HepG2 (cell line): ENCODE measurements at regions not wholly inside any gene's neighbourhood (a gene's known extent, or its start where the extent isn't known, plus 50 kb on each side); places are given as distances from the start of the nearest gene placed in this dataset.

Source experiments
- ATAD3A ChIP-seq: sonication (generic); formaldehyde crosslinking; IDR thresholded peaks from 2 replicates; pipeline ENCODE4 v1.4.0; 2020; ENCODE audit warnings: missing genetic modification reagents
- CCAR2 ChIP-seq: fragments of 200-400 bp; formaldehyde crosslinking; optimal IDR thresholded peaks from 2 replicates; pipeline ENCODE3; 2018; ENCODE audit warnings: low read depth, mild to moderate bottlenecking, low read length, moderate library complexity
- CREM ChIP-seq, 2 experiments: sonication (generic) in 1 of 2; formaldehyde crosslinking in 1 of 2; IDR thresholded peaks; 2 replicates each; pipeline versions ENCODE4 v1.4.0 to v1.6.1; 2016 to 2020; ENCODE audit warnings: antibody characterized with exemption in 1 of 2, mild to moderate bottlenecking in 1 of 2, missing genetic modification reagents in 1 of 2
- HNRNPH1 ChIP-seq: fragments of 200-400 bp; formaldehyde crosslinking; optimal IDR thresholded peaks from 2 replicates; pipeline ENCODE3; 2017; ENCODE audit warnings: mild to moderate bottlenecking, low read depth, low read length
- KLF6 ChIP-seq: IDR thresholded peaks from 2 replicates; pipeline ENCODE4 v1.8.0; 2016; ENCODE audit warnings: missing biosample characterization, missing genetic modification reagents
- MAFF ChIP-seq: IDR thresholded peaks from 2 replicates; pipeline ENCODE4 v1.6.1; 2011; ENCODE audit warnings: low read depth, low read length, improper control_type of control experiment
- PTBP1 ChIP-seq: fragments of 200-400 bp; formaldehyde crosslinking; IDR thresholded peaks from 2 replicates; pipeline ENCODE4 v1.6.1; 2018; ENCODE audit warnings: low read length, low read depth; ENCODE audit not compliant: poor library complexity, severe bottlenecking
- SOX5 ChIP-seq: IDR thresholded peaks from 2 replicates; pipeline ENCODE4 v1.6.1; 2016; ENCODE audit warnings: borderline replicate concordance
- SP5 ChIP-seq: IDR thresholded peaks from 2 replicates; pipeline ENCODE4 v1.6.1; 2016; ENCODE audit warnings: low read depth, borderline replicate concordance
- TOPORS ChIP-seq: sonication (generic); formaldehyde crosslinking; IDR thresholded peaks from 2 replicates; pipeline ENCODE4 v1.8.0; 2023; ENCODE audit warnings: mild to moderate bottlenecking, missing genetic modification reagents
- ZNF260 ChIP-seq: sonication (generic); formaldehyde crosslinking; IDR thresholded peaks from 2 replicates; pipeline ENCODE4 v1.4.0; 2020; ENCODE audit warnings: missing genetic modification reagents, low read depth, mild to moderate bottlenecking, borderline replicate concordance
- ZNF337 ChIP-seq: sonication (generic); formaldehyde crosslinking; IDR thresholded peaks from 2 replicates; pipeline ENCODE4 v1.5.1; 2020; ENCODE audit warnings: missing genetic modification reagents, low read depth, mild to moderate bottlenecking, borderline replicate concordance
- ZNF441 ChIP-seq: sonication (generic); formaldehyde crosslinking; IDR thresholded peaks from 2 replicates; pipeline ENCODE4 v1.7.0; 2021; ENCODE audit warnings: missing genetic modification reagents, borderline replicate concordance
- ZNF546 ChIP-seq: sonication (generic); formaldehyde crosslinking; conservative IDR thresholded peaks from 2 replicates; pipeline ENCODE4 v1.8.1; 2023; ENCODE audit warnings: mild to moderate bottlenecking, missing genetic modification reagents
- TF ChIP-seq, protein P1 (sequence below): fragments of 450-650 bp; IDR thresholded peaks from 2 replicates; pipeline ENCODE4 v1.6.1; 2016
- TF ChIP-seq, protein P2 (sequence below): sonication (generic); formaldehyde crosslinking; IDR thresholded peaks from 2 replicates; pipeline ENCODE4 v1.5.0; 2020; ENCODE audit warnings: missing genetic modification reagents
- TF ChIP-seq, protein P3 (sequence below): sonication (generic); formaldehyde crosslinking; IDR thresholded peaks from 2 replicates; pipeline ENCODE4 v1.4.0; 2020; ENCODE audit warnings: mild to moderate bottlenecking, missing genetic modification reagents
- TF ChIP-seq, protein P4 (sequence below): sonication (generic); formaldehyde crosslinking; IDR thresholded peaks from 2 replicates; pipeline ENCODE4 v1.4.0; 2020; ENCODE audit warnings: missing genetic modification reagents, borderline replicate concordance
- TF ChIP-seq, protein P5 (sequence below): IDR thresholded peaks from 2 replicates; pipeline ENCODE4 v1.6.1; 2016; ENCODE audit warnings: missing genetic modification reagents, missing compliant biosample characterization

DNA sequence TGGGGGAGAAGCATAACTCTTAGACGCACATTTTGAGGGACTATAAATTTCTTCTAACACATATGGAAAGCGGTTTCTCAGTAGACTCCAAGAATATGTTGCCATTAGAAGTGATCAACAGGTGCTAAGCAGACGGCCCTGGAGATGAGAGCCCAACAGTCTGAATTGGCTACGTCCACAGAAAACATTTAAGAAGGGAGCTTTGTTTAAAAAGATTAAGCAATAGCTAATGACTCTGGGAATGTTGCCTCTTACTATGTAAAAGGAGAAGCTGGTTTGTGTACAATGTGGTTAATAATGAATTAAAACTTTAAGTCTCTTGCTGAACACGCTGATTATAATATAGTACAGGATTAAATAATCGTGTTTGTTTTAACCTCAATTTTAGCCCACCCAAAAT, 399.5 kb downstream of the SMARCA1 start (continued):
- TF ChIP-seq ZNF260 (CRISPR knock-in tag) (no peak), CREM (IDR thresholded peaks at IDR 0.05) (peak; percentile 35; the same call in 1 of the 2 replicates), CREM (CRISPR knock-in tag; IDR thresholded peaks at IDR 0.05) (no peak), PTBP1 (no peak), ZNF337 (no peak), HNRNPH1 (no peak), SOX5 (CRISPR knock-in tag) (peak; percentile 58; the same call in 1 of the 2 replicates), MAFF (no peak), KLF6 (CRISPR knock-in tag) (peak; percentile 34; the same call in 1 of the 2 replicates), ZNF546 (CRISPR knock-in tag) (no peak), ZNF441 (CRISPR knock-in tag) (no peak), ATAD3A (CRISPR knock-in tag) (no peak), SP5 (no peak), CCAR2 (no peak), TOPORS (CRISPR knock-in tag) (no peak)
- TF ChIP-seq, protein P1, sequence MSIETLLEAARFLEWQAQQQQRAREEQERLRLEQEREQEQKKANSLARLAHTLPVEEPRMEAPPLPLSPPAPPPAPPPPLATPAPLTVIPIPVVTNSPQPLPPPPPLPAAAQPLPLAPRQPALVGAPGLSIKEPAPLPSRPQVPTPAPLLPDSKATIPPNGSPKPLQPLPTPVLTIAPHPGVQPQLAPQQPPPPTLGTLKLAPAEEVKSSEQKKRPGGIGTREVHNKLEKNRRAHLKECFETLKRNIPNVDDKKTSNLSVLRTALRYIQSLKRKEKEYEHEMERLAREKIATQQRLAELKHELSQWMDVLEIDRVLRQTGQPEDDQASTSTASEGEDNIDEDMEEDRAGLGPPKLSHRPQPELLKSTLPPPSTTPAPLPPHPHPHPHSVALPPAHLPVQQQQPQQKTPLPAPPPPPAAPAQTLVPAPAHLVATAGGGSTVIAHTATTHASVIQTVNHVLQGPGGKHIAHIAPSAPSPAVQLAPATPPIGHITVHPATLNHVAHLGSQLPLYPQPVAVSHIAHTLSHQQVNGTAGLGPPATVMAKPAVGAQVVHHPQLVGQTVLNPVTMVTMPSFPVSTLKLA, result no peak
- TF ChIP-seq, protein P2, sequence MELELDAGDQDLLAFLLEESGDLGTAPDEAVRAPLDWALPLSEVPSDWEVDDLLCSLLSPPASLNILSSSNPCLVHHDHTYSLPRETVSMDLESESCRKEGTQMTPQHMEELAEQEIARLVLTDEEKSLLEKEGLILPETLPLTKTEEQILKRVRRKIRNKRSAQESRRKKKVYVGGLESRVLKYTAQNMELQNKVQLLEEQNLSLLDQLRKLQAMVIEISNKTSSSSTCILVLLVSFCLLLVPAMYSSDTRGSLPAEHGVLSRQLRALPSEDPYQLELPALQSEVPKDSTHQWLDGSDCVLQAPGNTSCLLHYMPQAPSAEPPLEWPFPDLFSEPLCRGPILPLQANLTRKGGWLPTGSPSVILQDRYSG (CRISPR knock-in tag), result no peak
- TF ChIP-seq, protein P3, sequence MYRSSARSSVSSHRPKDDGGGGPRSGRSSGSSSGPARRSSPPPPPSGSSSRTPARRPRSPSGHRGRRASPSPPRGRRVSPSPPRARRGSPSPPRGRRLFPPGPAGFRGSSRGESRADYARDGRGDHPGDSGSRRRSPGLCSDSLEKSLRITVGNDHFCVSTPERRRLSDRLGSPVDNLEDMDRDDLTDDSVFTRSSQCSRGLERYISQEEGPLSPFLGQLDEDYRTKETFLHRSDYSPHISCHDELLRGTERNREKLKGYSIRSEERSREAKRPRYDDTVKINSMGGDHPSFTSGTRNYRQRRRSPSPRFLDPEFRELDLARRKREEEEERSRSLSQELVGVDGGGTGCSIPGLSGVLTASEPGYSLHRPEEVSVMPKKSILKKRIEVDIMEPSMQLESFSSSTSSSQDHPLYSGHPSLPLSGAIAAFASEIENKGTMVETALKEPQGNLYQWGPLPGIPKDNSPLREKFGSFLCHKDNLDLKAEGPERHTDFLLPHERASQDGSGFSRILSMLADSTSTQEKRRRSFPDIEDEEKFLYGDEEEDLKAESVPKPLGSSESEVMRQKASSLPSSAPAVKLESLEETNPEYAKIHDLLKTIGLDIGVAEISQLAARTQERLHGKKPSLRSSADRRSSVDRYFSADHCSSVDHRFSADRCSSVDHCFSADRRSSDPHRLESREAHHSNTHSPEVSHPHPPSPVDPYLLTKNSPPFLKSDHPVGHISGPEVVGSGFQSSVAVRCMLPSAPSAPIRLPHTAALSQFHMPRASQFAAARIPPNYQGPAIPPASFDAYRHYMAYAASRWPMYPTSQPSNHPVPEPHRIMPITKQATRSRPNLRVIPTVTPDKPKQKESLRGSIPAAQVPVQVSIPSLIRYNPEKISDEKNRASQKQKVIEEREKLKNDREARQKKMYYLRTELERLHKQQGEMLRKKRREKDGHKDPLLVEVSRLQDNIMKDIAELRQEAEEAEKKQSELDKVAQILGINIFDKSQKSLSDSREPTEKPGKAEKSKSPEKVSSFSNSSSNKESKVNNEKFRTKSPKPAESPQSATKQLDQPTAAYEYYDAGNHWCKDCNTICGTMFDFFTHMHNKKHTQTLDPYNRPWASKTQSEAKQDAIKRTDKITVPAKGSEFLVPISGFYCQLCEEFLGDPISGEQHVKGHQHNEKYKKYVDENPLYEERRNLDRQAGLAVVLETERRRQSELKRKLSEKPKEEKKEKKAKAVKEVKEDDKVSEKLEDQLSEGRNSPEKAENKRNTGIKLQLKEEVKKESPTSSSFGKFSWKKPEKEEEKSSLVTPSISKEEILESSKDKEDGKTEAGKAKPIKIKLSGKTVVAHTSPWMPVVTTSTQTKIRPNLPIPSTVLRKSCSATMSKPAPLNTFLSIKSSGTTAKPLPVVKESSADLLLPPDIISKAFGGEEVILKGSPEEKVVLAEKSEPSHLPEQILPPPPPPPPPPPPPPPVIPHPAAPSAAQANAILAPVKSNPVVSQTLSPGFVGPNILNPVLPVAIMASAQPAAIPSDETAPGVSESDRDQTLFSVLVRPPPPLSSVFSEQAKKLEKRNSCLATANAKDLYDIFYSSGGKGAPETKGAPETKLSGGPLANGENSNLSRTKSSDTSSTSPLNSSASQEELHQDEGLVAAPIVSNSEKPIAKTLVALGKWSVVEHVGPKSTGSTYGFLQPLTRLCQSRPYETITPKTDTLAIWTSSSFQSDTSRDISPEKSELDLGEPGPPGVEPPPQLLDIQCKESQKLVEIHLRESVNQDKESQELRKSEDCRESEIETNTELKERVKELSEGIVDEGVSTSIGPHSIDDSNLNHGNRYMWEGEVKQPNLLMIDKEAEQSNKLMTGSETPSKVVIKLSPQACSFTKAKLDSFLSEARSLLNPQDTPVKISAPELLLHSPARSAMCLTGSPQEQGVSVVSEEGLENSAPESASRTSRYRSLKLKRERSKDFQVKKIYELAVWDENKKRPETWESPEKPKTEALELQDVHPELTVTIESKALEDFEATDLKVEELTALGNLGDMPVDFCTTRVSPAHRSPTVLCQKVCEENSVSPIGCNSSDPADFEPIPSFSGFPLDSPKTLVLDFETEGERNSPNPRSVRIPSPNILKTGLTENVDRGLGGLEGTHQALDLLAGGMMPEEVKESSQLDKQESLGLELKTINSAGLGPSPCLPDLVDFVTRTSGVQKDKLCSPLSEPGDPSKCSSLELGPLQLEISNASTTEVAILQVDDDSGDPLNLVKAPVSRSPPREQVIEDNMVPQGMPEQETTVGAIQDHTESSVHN (CRISPR knock-in tag), result no peak
- TF ChIP-seq, protein P4, sequence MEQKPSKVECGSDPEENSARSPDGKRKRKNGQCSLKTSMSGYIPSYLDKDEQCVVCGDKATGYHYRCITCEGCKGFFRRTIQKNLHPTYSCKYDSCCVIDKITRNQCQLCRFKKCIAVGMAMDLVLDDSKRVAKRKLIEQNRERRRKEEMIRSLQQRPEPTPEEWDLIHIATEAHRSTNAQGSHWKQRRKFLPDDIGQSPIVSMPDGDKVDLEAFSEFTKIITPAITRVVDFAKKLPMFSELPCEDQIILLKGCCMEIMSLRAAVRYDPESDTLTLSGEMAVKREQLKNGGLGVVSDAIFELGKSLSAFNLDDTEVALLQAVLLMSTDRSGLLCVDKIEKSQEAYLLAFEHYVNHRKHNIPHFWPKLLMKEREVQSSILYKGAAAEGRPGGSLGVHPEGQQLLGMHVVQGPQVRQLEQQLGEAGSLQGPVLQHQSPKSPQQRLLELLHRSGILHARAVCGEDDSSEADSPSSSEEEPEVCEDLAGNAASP (CRISPR knock-in tag), result no peak
- TF ChIP-seq, protein P5, sequence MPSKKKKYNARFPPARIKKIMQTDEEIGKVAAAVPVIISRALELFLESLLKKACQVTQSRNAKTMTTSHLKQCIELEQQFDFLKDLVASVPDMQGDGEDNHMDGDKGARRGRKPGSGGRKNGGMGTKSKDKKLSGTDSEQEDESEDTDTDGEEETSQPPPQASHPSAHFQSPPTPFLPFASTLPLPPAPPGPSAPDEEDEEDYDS (CRISPR knock-in tag), result peak; percentile 62; the same call in 1 of the 2 replicates
